Astrocyte (in vitro differentiated cells and primary cell): ENCODE measurements at regions not wholly inside any gene's neighbourhood (a gene's known extent, or its start where the extent isn't known, plus 50 kb on each side); places are given as distances from the start of the nearest gene placed in this dataset.

Source experiments
- DNase-seq: peaks from one replicate; pipeline ENCODE4 v3.0.0-alpha.2; 2010; ENCODE audit warnings: low read depth
- FAIRE-seq: peaks from 2 replicates; lab custom pipeline; 2011; peaks lifted over from hg19 to GRCh38; lab: Jason Lieb, UNC
- H2AFZ ChIP-seq: 2 replicates; pipeline ENCODE4 v1.6.0; 2012; ENCODE audit warnings: low read depth, low read length, inconsistent platforms
- H3K27ac ChIP-seq: 2 replicates; pipeline ENCODE4 v1.5.1; 2011; ENCODE audit warnings: low read depth, low read length, inconsistent platforms
- H3K27me3 ChIP-seq: 2 replicates; pipeline ENCODE4 v1.6.0; 2011; ENCODE audit warnings: low read length, inconsistent platforms; ENCODE audit not compliant: insufficient read depth
- H3K36me3 ChIP-seq: 2 replicates; pipeline ENCODE4 v1.5.1; 2011; ENCODE audit warnings: low read length, inconsistent platforms; ENCODE audit not compliant: insufficient read depth
- H3K4me1 ChIP-seq: 2 replicates; pipeline ENCODE4 v1.5.1; 2011; ENCODE audit warnings: low read length, inconsistent platforms; ENCODE audit not compliant: insufficient read depth
- H3K4me2 ChIP-seq: 2 replicates; pipeline ENCODE4 v1.6.0; 2012; ENCODE audit warnings: low read length, inconsistent platforms
- H3K4me3 ChIP-seq: 2 replicates; pipeline ENCODE4 v1.5.1; 2011; ENCODE audit warnings: low read depth, mild to moderate bottlenecking, low read length, inconsistent platforms; ENCODE audit not compliant: insufficient read depth
- H3K79me2 ChIP-seq: 2 replicates; pipeline ENCODE4 v1.6.0; 2012; ENCODE audit warnings: mild to moderate bottlenecking, low read length, inconsistent platforms; ENCODE audit not compliant: insufficient read depth
- H3K9ac ChIP-seq: 2 replicates; pipeline ENCODE4 v1.6.0; 2012; ENCODE audit warnings: mild to moderate bottlenecking, low read length, inconsistent platforms
- H3K9me3 ChIP-seq: 2 replicates; pipeline ENCODE4 v1.5.1; 2012; ENCODE audit warnings: low read depth, mild to moderate bottlenecking, low read length, inconsistent platforms; ENCODE audit not compliant: insufficient read depth
- H4K20me1 ChIP-seq: 2 replicates; pipeline ENCODE4 v1.6.0; 2012; ENCODE audit warnings: low read length, inconsistent platforms; ENCODE audit not compliant: insufficient read depth
- H3K27ac Mint-ChIP-seq: one replicate; pipeline ENCODE4 v1.8.0; 2021; ENCODE audit warnings: mild to moderate bottlenecking, mixed read lengths; ENCODE audit not compliant: unreplicated experiment
- H3K27me3 Mint-ChIP-seq: one replicate; pipeline ENCODE4 v1.8.0; 2021; ENCODE audit warnings: low read depth, mixed read lengths; ENCODE audit not compliant: unreplicated experiment
- H3K36me3 Mint-ChIP-seq: one replicate; pipeline ENCODE4 v1.8.0; 2021; ENCODE audit warnings: low read depth, mixed read lengths; ENCODE audit not compliant: unreplicated experiment
- H3K4me1 Mint-ChIP-seq: one replicate; pipeline ENCODE4 v1.8.0; 2021; ENCODE audit warnings: low read depth, mixed read lengths; ENCODE audit not compliant: unreplicated experiment
- H3K4me3 Mint-ChIP-seq: one replicate; pipeline ENCODE4 v1.8.0; 2021; ENCODE audit warnings: mild to moderate bottlenecking, moderate library complexity, mixed read lengths; ENCODE audit not compliant: unreplicated experiment
- H3K9me3 Mint-ChIP-seq: one replicate; pipeline ENCODE4 v1.8.0; 2021; ENCODE audit warnings: mild to moderate bottlenecking, mixed read lengths; ENCODE audit not compliant: unreplicated experiment
- EZH2 ChIP-seq: IDR thresholded peaks from 2 replicates; pipeline ENCODE4 v1.6.1; 2012; ENCODE audit warnings: mild to moderate bottlenecking, low read length, inconsistent platforms; ENCODE audit not compliant: insufficient read depth
- TF ChIP-seq, protein P1 (sequence below): IDR thresholded peaks from 2 replicates; pipeline ENCODE4 v1.5.1; 2011; ENCODE audit warnings: low read depth, mild to moderate bottlenecking, inconsistent platforms, low read length, moderate library complexity; ENCODE audit not compliant: insufficient read depth

DNA sequence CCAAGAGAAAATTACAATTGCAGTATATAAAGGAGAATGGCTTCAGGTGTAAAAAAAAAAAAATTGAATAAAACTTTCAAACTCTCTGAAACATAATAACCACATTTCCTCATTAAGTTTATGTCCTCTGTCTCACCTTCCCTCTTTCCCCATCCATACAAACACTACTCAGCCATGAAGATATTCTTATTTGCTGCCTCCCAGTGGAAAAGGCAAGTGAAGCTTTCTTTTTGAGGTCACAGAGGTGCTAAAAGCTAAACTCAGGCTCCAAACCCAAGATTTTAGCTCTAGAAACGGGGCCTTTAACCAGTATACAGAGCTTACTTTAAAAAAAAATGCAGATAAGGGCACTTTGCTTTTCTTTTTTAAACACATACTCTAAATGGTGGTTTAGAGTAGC is 1568.5 kb downstream of the FAM181B start:
- Histone ChIP-seq H3K4me1 (no peaks in the 10 kb centered on the region), H3K4me2 (no peak overlapping the region), H2AFZ (no peak overlapping the region), H3K4me3 (no peak overlapping the region), H3K9ac (no peak overlapping the region), H3K9me3 (no peaks in the 10 kb centered on the region), H4K20me1 (no peaks in the 10 kb centered on the region), H3K27me3 (no peaks in the 10 kb centered on the region), H3K27ac (no peak overlapping the region), H3K79me2 (no peaks in the 10 kb centered on the region), H3K36me3 (no peaks in the 10 kb centered on the region)
- no peak for TF ChIP-seq EZH2
- TF ChIP-seq, protein P1, sequence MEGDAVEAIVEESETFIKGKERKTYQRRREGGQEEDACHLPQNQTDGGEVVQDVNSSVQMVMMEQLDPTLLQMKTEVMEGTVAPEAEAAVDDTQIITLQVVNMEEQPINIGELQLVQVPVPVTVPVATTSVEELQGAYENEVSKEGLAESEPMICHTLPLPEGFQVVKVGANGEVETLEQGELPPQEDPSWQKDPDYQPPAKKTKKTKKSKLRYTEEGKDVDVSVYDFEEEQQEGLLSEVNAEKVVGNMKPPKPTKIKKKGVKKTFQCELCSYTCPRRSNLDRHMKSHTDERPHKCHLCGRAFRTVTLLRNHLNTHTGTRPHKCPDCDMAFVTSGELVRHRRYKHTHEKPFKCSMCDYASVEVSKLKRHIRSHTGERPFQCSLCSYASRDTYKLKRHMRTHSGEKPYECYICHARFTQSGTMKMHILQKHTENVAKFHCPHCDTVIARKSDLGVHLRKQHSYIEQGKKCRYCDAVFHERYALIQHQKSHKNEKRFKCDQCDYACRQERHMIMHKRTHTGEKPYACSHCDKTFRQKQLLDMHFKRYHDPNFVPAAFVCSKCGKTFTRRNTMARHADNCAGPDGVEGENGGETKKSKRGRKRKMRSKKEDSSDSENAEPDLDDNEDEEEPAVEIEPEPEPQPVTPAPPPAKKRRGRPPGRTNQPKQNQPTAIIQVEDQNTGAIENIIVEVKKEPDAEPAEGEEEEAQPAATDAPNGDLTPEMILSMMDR = no peak
- Mint-ChIP-seq H3K9me3 (no peaks in the 10 kb centered on the region), H3K27me3 (no peaks in the 10 kb centered on the region), H3K4me1 (no peaks in the 10 kb centered on the region), H3K27ac (no peak overlapping the region), H3K4me3 (no peak overlapping the region), H3K36me3 (no peaks in the 10 kb centered on the region)
- DNase-seq (no peak), FAIRE-seq (no peak)

DNA sequence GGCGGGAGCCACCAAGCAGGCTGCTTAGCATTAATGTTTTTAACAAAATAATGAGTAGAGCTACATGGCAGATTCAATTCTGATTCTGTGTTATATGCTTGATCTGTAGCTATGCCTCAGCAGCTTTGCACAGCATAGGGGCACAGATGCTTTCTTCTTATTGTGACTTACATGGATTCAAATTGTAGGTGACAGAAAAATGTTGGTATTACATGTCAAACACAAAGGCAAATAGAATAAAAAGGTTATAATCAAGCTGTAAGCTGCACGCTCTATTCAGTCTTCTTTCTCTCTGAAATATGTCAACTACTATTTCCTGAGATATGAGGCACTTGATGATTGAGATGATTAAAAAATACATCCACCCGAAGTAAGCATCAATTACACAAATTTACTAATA is 1573.8 kb downstream of the FAM181B start:
- no peaks in the 10 kb centered on the region for H3K27me3 Mint-ChIP-seq
- FAIRE-seq = no peak
- TF ChIP-seq EZH2 = no peak
- TF ChIP-seq, protein P1 = no peak

DNA sequence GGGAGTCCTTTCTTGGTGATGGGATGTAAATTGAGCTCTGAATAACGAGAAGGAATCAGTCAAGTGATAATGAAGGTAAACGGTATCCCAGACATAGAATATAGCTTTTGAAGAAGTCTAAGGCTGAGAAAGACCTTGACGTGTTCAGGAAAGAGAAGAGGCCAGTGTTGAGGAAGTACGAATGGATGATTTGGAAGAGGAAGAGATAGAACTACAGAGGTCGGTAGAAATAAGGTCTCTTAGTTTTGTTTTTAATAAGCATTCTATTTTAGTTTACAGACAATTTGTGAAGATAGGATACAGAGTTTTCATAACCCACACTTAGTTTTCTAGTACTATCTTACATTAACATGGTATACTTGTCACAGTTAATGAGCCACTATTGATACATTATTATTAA is 1598.1 kb downstream of the FAM181B start:
- Histone ChIP-seq H3K79me2 (no peaks in the 10 kb centered on the region), H4K20me1 (no peaks in the 10 kb centered on the region), H2AFZ (no peak overlapping the region), H3K4me2 (no peak overlapping the region), H3K36me3 (no peaks in the 10 kb centered on the region), H3K9me3 (no peaks in the 10 kb centered on the region), H3K4me1 (no peaks in the 10 kb centered on the region), H3K27ac (no peak overlapping the region), H3K9ac (no peak overlapping the region), H3K27me3 (no peaks in the 10 kb centered on the region), H3K4me3 (no peak overlapping the region)
- H3K27ac Mint-ChIP-seq = no peak overlapping the region
- TF ChIP-seq, protein P1 = no peak
- TF ChIP-seq EZH2 = no peak
- FAIRE-seq (no peak), DNase-seq (no peak)
- no peaks in the 10 kb centered on the region for H3K36me3 Mint-ChIP-seq
- H3K27me3 Mint-ChIP-seq = no peaks in the 10 kb centered on the region
- H3K4me1 Mint-ChIP-seq = no peaks in the 10 kb centered on the region
- H3K4me3 Mint-ChIP-seq = no peak overlapping the region
- H3K9me3 Mint-ChIP-seq = no peaks in the 10 kb centered on the region

More for the DNA sequence above, 1573.8 kb downstream of the FAM181B start:
- no peaks in the 10 kb centered on the region for H3K36me3 Mint-ChIP-seq
- H3K4me1 Mint-ChIP-seq = no peaks in the 10 kb centered on the region
- H3K9me3 Mint-ChIP-seq = no peaks in the 10 kb centered on the region
- Histone ChIP-seq H3K4me3 (no peak overlapping the region), H3K27me3 (no peaks in the 10 kb centered on the region), H4K20me1 (no peaks in the 10 kb centered on the region), H3K27ac (no peak overlapping the region), H3K79me2 (no peaks in the 10 kb centered on the region), H3K9me3 (no peaks in the 10 kb centered on the region), H2AFZ (no peak overlapping the region), H3K4me2 (no peak overlapping the region), H3K36me3 (no peaks in the 10 kb centered on the region), H3K4me1 (no peaks in the 10 kb centered on the region), H3K9ac (no peak overlapping the region)
- no peak for DNase-seq
- no peak overlapping the region for H3K4me3 Mint-ChIP-seq
- H3K27ac Mint-ChIP-seq = no peak overlapping the region
